H1 (cell line): ENCODE measurements at regions not wholly inside any gene's neighbourhood (a gene's known extent, or its start where the extent isn't known, plus 50 kb on each side); places are given as distances from the start of the nearest gene placed in this dataset.
A peak's percentile ranks its signal among the peaks of the same experiment; 100 is the strongest.

ENCODE experiments used
- CTCF ChIA-PET: fragments of 300-600 bp; sonication (Branson Sonifier 250); formaldehyde crosslinking; loops from one replicate; lab custom pipeline; 2021; ENCODE audit not compliant: partially characterized antibody; lab: Charles Lee
- POLR2A ChIA-PET: fragments of 300-600 bp; sonication (Branson Sonifier 250); formaldehyde crosslinking; loops from one replicate; lab custom pipeline; 2021; ENCODE audit warnings: inconsistent platforms; ENCODE audit not compliant: partially characterized antibody; lab: Charles Lee
- DNase-seq, 2 experiments: peaks; one replicate each; pipeline versions ENCODE4 v3.0.0 to v3.0.0-alpha.2; 2010 to 2022; ENCODE audit warnings: low spot score in 2 of 2, low read depth in 1 of 2, mixed read lengths in 1 of 2
- FAIRE-seq: peaks from 2 replicates; lab custom pipeline; 2011; peaks lifted over from hg19 to GRCh38; lab: Jason Lieb, UNC
- H2AFZ ChIP-seq: 2 replicates; pipeline ENCODE4 v1.8.1; 2012; ENCODE audit warnings: low read length, inconsistent platforms
- H2AK5ac ChIP-seq: 2 replicates; pipeline ENCODE4 v1.6.1; 2013; ENCODE audit warnings: low read depth, low read length
- H2BK120ac ChIP-seq: replicated peaks from 2 replicates; pipeline ENCODE3; 2013; ENCODE audit warnings: low read depth, low read length, inconsistent platforms
- H2BK12ac ChIP-seq: 2 replicates; pipeline ENCODE4 v1.6.1; 2013; ENCODE audit warnings: low read depth, low read length
- H2BK15ac ChIP-seq: 2 replicates; pipeline ENCODE4 v1.6.1; 2013; ENCODE audit warnings: low read length
- H2BK20ac ChIP-seq: 2 replicates; pipeline ENCODE4 v1.6.1; 2013; ENCODE audit warnings: low read length
- H2BK5ac ChIP-seq: 2 replicates; pipeline ENCODE4 v1.6.1; 2013; ENCODE audit warnings: low read depth, low read length
- H3K14ac ChIP-seq: 2 replicates; pipeline ENCODE4 v1.6.1; 2013; ENCODE audit warnings: inconsistent platforms; ENCODE audit not compliant: insufficient read length
- H3K18ac ChIP-seq: 2 replicates; pipeline ENCODE4 v1.6.1; 2013; ENCODE audit warnings: low read length; ENCODE audit errors: extremely low read depth
- H3K23ac ChIP-seq: 2 replicates; pipeline ENCODE4 v1.6.1; 2013; ENCODE audit warnings: inconsistent platforms; ENCODE audit not compliant: insufficient read length
- H3K23me2 ChIP-seq: 2 replicates; pipeline ENCODE4 v1.6.1; 2013; ENCODE audit warnings: low read depth, low read length
- H3K27ac ChIP-seq: 2 replicates; pipeline ENCODE4 v1.6.1; 2011; ENCODE audit warnings: low read depth, low read length, inconsistent platforms
- H3K27me3 ChIP-seq, 4 experiments: replicated peaks in 1 of 4; 1 replicate in 1 of 4; 2 replicates in 3 of 4; pipeline versions ENCODE4 v1.6.1 to v1.8.1; 2011 to 2013; ENCODE audit warnings: low read length in 3 of 4, mild to moderate bottlenecking in 3 of 4, inconsistent platforms in 2 of 4, mixed read lengths in 2 of 4, moderate library complexity in 1 of 4; ENCODE audit not compliant: control insufficient read depth in 3 of 4, insufficient read depth in 3 of 4; ENCODE audit errors: extremely low read depth in 1 of 4
- H3K36me3 ChIP-seq, 4 experiments: 2 replicates each; pipeline versions ENCODE4 v1.6.1 to v1.8.1; 2011 to 2013; ENCODE audit warnings: mild to moderate bottlenecking in 4 of 4, low read length in 3 of 4, moderate library complexity in 2 of 4, control low read depth in 1 of 4, inconsistent platforms in 1 of 4; ENCODE audit not compliant: insufficient read depth in 4 of 4, control insufficient read depth in 2 of 4
- H3K4ac ChIP-seq: replicated peaks from 2 replicates; pipeline ENCODE3; 2013; ENCODE audit warnings: low read length, low read depth, mixed read lengths, inconsistent platforms; ENCODE audit not compliant: insufficient read length
- H3K4me1 ChIP-seq, 4 experiments: replicated peaks in 1 of 4; 1 replicate in 1 of 4; 2 replicates in 3 of 4; pipeline versions ENCODE4 v1.6.1 to v1.8.1; 2011 to 2013; ENCODE audit warnings: low read length in 3 of 4, inconsistent platforms in 2 of 4, mixed read lengths in 1 of 4; ENCODE audit not compliant: insufficient read depth in 4 of 4, control insufficient read depth in 3 of 4
- H3K4me2 ChIP-seq, 2 experiments: 2 replicates each; pipeline versions ENCODE4 v1.6.1 to v1.8.1; 2011 to 2013; ENCODE audit warnings: low read depth in 2 of 2, low read length in 2 of 2, control low read depth in 1 of 2, inconsistent platforms in 1 of 2, mild to moderate bottlenecking in 1 of 2; ENCODE audit not compliant: insufficient read depth in 1 of 2
- H3K4me3 ChIP-seq, 4 experiments: fragments of 200-600, 300-600 bp in 1 of 4; sonication (generic), shearing (Covaris generic), sonication (Bioruptor Twin) in 1 of 4; 2 replicates each; pipeline versions ENCODE4 v1.5.1 to v1.8.1; 2011 to 2016; ENCODE audit warnings: low read length in 4 of 4, low read depth in 3 of 4, control low read depth in 2 of 4, inconsistent platforms in 2 of 4, mild to moderate bottlenecking in 2 of 4, mixed read lengths in 1 of 4, moderate library complexity in 1 of 4; ENCODE audit not compliant: insufficient read depth in 2 of 4; ENCODE audit errors: extremely low read depth in 1 of 4
- H3K56ac ChIP-seq: replicated peaks from 2 replicates; pipeline ENCODE3; 2013; ENCODE audit warnings: low read depth, mild to moderate bottlenecking, mixed read lengths, low read length, inconsistent platforms; ENCODE audit not compliant: insufficient read length
- H3K79me1 ChIP-seq: 2 replicates; pipeline ENCODE4 v1.6.1; 2013; ENCODE audit warnings: low read depth, low read length, control low read depth
- H3K79me2 ChIP-seq, 2 experiments: 2 replicates each; pipeline versions ENCODE4 v1.6.1 to v1.8.1; 2012 to 2013; ENCODE audit warnings: low read length in 2 of 2, mild to moderate bottlenecking in 2 of 2, inconsistent platforms in 1 of 2; ENCODE audit not compliant: insufficient read depth in 2 of 2, control insufficient read depth in 1 of 2
- H3K9ac ChIP-seq, 4 experiments: replicated peaks in 1 of 4; 1 replicate in 1 of 4; 2 replicates in 3 of 4; pipeline versions ENCODE4 v1.6.1 to v1.8.1; 2011 to 2013; ENCODE audit warnings: low read depth in 3 of 4, low read length in 3 of 4, control low read depth in 2 of 4, mild to moderate bottlenecking in 2 of 4, moderate library complexity in 2 of 4, inconsistent platforms in 1 of 4; ENCODE audit errors: extremely low read depth in 1 of 4
- H3K9me3 ChIP-seq, 2 experiments: 2 replicates each; pipeline versions ENCODE4 v1.6.1 to v1.8.1; 2012 to 2013; ENCODE audit warnings: mild to moderate bottlenecking in 2 of 2, moderate library complexity in 2 of 2, control low read depth in 1 of 2, inconsistent platforms in 1 of 2, low read depth in 1 of 2, low read length in 1 of 2, mixed read lengths in 1 of 2; ENCODE audit not compliant: insufficient read depth in 2 of 2
- H4K20me1 ChIP-seq, 2 experiments: replicated peaks in 1 of 2; 2 replicates each; pipeline versions ENCODE3 to v1.8.1; 2011 to 2013; ENCODE audit warnings: inconsistent platforms in 2 of 2, low read length in 2 of 2, mild to moderate bottlenecking in 1 of 2; ENCODE audit not compliant: insufficient read depth in 2 of 2, control insufficient read depth in 1 of 2
- H4K5ac ChIP-seq: 2 replicates; pipeline ENCODE4 v1.6.1; 2013; ENCODE audit warnings: low read length, low read depth, mixed read lengths, inconsistent platforms; ENCODE audit not compliant: insufficient read length
- H4K8ac ChIP-seq: 2 replicates; pipeline ENCODE4 v1.8.0; 2013; ENCODE audit warnings: mild to moderate bottlenecking, moderate library complexity, low read length, inconsistent platforms; ENCODE audit not compliant: insufficient read depth; ENCODE audit errors: extremely low read depth
- H4K91ac ChIP-seq: replicated peaks from 2 replicates; pipeline ENCODE3; 2013; ENCODE audit warnings: low read length, mixed read lengths, inconsistent platforms; ENCODE audit not compliant: insufficient read length
- BACH1 ChIP-seq: IDR thresholded peaks from 2 replicates; pipeline ENCODE4 v1.6.1; 2012; ENCODE audit warnings: low read length, improper control_type of control experiment
- CEBPB ChIP-seq: IDR thresholded peaks from 2 replicates; pipeline ENCODE4 v1.6.1; 2012; ENCODE audit warnings: low read depth, low read length
- KDM5A ChIP-seq: fragments of 200-600 bp; IDR thresholded peaks from 2 replicates; pipeline ENCODE4 v1.7.1; 2012; ENCODE audit warnings: mild to moderate bottlenecking, low read length, inconsistent platforms, mixed read lengths
- MAFK ChIP-seq: IDR thresholded peaks from 2 replicates; pipeline ENCODE4 v1.6.1; 2012; ENCODE audit warnings: low read depth, mild to moderate bottlenecking, improper control_type of control experiment, low read length
- NANOG ChIP-seq: IDR thresholded peaks from 2 replicates; pipeline ENCODE4 v1.6.1; 2011; ENCODE audit warnings: low read length, low read depth, mild to moderate bottlenecking, inconsistent platforms; ENCODE audit not compliant: insufficient read depth, poor library complexity, severe bottlenecking
- POLR2A ChIP-seq, 2 experiments: IDR thresholded peaks; 1 replicate in 1 of 2; 2 replicates in 1 of 2; pipeline ENCODE4 v1.6.1; 2011; ENCODE audit warnings: low read depth in 2 of 2, low read length in 2 of 2, mild to moderate bottlenecking in 2 of 2; ENCODE audit errors: control extremely low read depth in 1 of 2
- SP4 ChIP-seq: IDR thresholded peaks from 2 replicates; pipeline ENCODE4 v1.6.1; 2012; ENCODE audit warnings: low read length, inconsistent platforms
- TAF1 ChIP-seq: IDR thresholded peaks from 2 replicates; pipeline ENCODE4 v1.6.1; 2011; ENCODE audit warnings: mild to moderate bottlenecking, low read depth, low read length
- YY1 ChIP-seq: IDR thresholded peaks from 2 replicates; pipeline ENCODE4 v1.6.1; 2011; ENCODE audit warnings: low read depth, mild to moderate bottlenecking, low read length
- WGBS, 2 experiments: shearing (Covaris generic) in 1 of 2; methylation state at CpG; one replicate each; pipeline versions ENCODE4 v1.1.6 to v1.1.7; 2013 to 2015; ENCODE audit warnings: low lambda C conversion rate in 2 of 2, mixed read lengths in 2 of 2, inconsistent platforms in 1 of 2, low coverage in 1 of 2, missing lambda C conversion rate in 1 of 2; ENCODE audit not compliant: insufficient replicate concordance in 2 of 2, insufficient coverage in 1 of 2, insufficient read length in 1 of 2; ENCODE audit errors: extremely low coverage in 1 of 2, missing lambda C conversion rate in 1 of 2; 5-methylcytosine and 5-hydroxymethylcytosine counted together
- TF ChIP-seq, protein P1 (sequence below): IDR thresholded peaks from 2 replicates; pipeline ENCODE4 v1.6.1; 2012; ENCODE audit warnings: inconsistent platforms

DNA sequence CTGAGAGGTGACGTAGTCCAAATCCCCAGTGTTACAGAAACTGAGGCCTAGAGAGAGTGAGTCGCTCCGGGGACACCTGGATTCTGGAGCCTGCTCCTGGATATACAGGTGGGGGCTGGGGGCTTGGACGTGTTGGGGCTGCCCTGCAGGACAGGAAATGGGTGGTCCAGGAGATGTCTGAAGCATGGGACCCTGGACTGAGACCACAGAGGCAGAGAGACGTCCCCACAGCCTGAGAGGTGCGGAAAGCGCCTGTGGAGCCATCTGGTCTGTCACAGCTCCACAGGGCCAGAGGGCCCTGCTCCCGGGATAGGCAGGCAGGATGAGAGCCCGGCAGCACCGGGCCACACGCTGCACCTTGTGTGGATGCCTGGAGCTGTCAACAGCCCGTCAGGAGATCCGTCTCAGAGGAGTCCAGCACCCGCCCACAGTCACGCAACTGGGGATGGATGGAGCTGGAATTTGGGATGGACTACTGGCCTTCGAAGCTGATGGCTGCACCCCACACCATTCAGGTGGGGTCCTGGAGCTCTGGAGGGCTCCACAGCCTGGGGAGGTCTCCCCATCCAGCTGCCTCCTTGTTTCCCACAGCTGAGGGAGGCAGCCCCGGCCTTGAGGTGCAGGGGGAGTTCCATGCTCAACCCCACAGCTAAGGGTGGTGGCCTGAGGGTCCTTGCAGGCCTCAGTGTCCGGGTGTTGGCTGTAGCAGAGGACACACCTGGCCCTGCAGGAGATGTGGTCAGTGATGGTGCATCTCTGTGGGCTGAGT is 303.0 kb downstream of the NDUFA10 start:
- POLR2A ChIA-PET, result no interaction called here
- no peak overlapping the region for H4K8ac ChIP-seq
- no peak overlapping the region for H2BK120ac ChIP-seq
- H3K14ac ChIP-seq, result no peak overlapping the region
- H4K91ac ChIP-seq, result no peak overlapping the region
- H4K20me1 ChIP-seq, result peaks cover 0 to 2% of the 10 kb centered on the region in 2 experiments
- H2AK5ac ChIP-seq, result no peak overlapping the region
- no peak overlapping the region for H2AFZ ChIP-seq
- H2BK15ac ChIP-seq, result no peak overlapping the region
- no peaks in the 10 kb centered on the region for H3K79me2 ChIP-seq
- H3K4me3 ChIP-seq, result no peak overlapping the region
- no peaks in the 10 kb centered on the region for H3K27me3 ChIP-seq
- H3K27ac ChIP-seq, result no peak overlapping the region
- CTCF ChIA-PET, result no interaction called here
- FAIRE-seq (no peak), DNase-seq (peak in 1 of 2 experiments; percentile 23)
- no peak overlapping the region for H3K18ac ChIP-seq
- no peak overlapping the region for H2BK5ac ChIP-seq
- H3K4me2 ChIP-seq, result no peak overlapping the region
- H3K23me2 ChIP-seq, result no peaks in the 10 kb centered on the region; the same call in 1 of the 2 replicates
- no peaks in the 10 kb centered on the region for H3K36me3 ChIP-seq
- no peak overlapping the region for H4K5ac ChIP-seq
- H2BK12ac ChIP-seq, result no peak overlapping the region
- H3K4me1 ChIP-seq, result no peaks in the 10 kb centered on the region; a peak in 2 of 7 replicates
- WGBS, 2 experiments, result 89% methylated on average over 18 of the region's 18 CpGs; no CpG with 5 or more reads in 1 of the 2 experiments
- no peak overlapping the region for H3K56ac ChIP-seq
- peaks cover 10 to 11% of the 10 kb centered on the region in 2 experiments; a peak in 1 of 4 replicates for H3K9me3 ChIP-seq
- H3K23ac ChIP-seq, result no peak overlapping the region
- no peak overlapping the region for H3K4ac ChIP-seq
- H2BK20ac ChIP-seq, result no peak overlapping the region
- H3K79me1 ChIP-seq, result no peaks in the 10 kb centered on the region
- H3K9ac ChIP-seq, result no peak overlapping the region
- TF ChIP-seq, protein P1, sequence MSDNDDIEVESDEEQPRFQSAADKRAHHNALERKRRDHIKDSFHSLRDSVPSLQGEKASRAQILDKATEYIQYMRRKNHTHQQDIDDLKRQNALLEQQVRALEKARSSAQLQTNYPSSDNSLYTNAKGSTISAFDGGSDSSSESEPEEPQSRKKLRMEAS, result no peak
- TF ChIP-seq SP4, result no peak
- no peak for TF ChIP-seq KDM5A
- TF ChIP-seq POLR2A (IDR thresholded peaks at IDR 0.05; ENCODE audit: control extremely low read depth in 1 of 2, low read depth in 2 of 2, low read length in 2 of 2), result no peak
- TF ChIP-seq YY1, result no peak
- no peak for TF ChIP-seq BACH1
- no peak for TF ChIP-seq CEBPB
- no peak for TF ChIP-seq TAF1
- TF ChIP-seq NANOG, result no peak
- no peak for TF ChIP-seq MAFK
